ENCODE measurements at regions not wholly inside any gene's neighbourhood (a gene's known extent, or its start where the extent isn't known, plus 50 kb on each side); places are given as distances from the start of the nearest gene placed in this dataset.
"Not testable (repeated sequence)": the region's sequence is repeated elsewhere in the genome, so short reads cannot be mapped to it uniquely, and the experiment has no call there.

- no peak for DNase-seq (ENCODE audit: low read depth, low spot score)
Observed at GRCh38 chr12:59405992-59406391, 189.8 kb upstream of the SLC16A7 start.

GRCh38 chr12:59404109-59404650, 191.6 kb upstream of the SLC16A7 start:
- no peak for DNase-seq (ENCODE audit: low read depth, low spot score)

GRCh38 chr12:59403259-59403932, 192.4 kb upstream of the SLC16A7 start:
- peak; percentile 23 for DNase-seq (ENCODE audit: low read depth, low spot score)

GRCh38 chr12:59401862-59402261, 194.0 kb upstream of the SLC16A7 start:
- no peak for DNase-seq (ENCODE audit: low read depth, low spot score)

- no peak for DNase-seq (ENCODE audit: low read depth, low spot score)
Observed at GRCh38 chr12:59398164-59398563, 197.7 kb upstream of the SLC16A7 start.

GRCh38 chr12:59396919-59397318, 198.9 kb upstream of the SLC16A7 start:
- no peak for DNase-seq (ENCODE audit: low read depth, low spot score)

GRCh38 chr12:59396519-59396918, 199.3 kb upstream of the SLC16A7 start:
- no peak for DNase-seq (ENCODE audit: low read depth, low spot score)

GRCh38 chr12:59395310-59395709, 200.5 kb upstream of the SLC16A7 start:
- DNase-seq (ENCODE audit: low read depth, low spot score) = not testable (repeated sequence)

- DNase-seq (ENCODE audit: low read depth, low spot score) = no peak
Observed at GRCh38 chr12:59393506-59393905, 202.3 kb upstream of the SLC16A7 start.

GRCh38 chr12:59389968-59390576, 205.8 kb upstream of the SLC16A7 start:
- DNase-seq (ENCODE audit: low read depth, low spot score) = no peak

GRCh38 chr12:59388694-59389093, 207.1 kb upstream of the SLC16A7 start:
- DNase-seq (ENCODE audit: low read depth, low spot score) = no peak

- DNase-seq (ENCODE audit: low read depth, low spot score) = no peak
Observed at GRCh38 chr12:59388176-59388575, 207.7 kb upstream of the SLC16A7 start.

- no peak for DNase-seq (ENCODE audit: low read depth, low spot score)
Observed at GRCh38 chr12:59386236-59386635, 209.6 kb upstream of the SLC16A7 start.

- DNase-seq (ENCODE audit: low read depth, low spot score) = no peak
Observed at GRCh38 chr12:59383079-59383822, 212.6 kb upstream of the SLC16A7 start.

- no peak for DNase-seq (ENCODE audit: low read depth, low spot score)
Observed at GRCh38 chr12:59382282-59383078, 213.3 kb upstream of the SLC16A7 start.

GRCh38 chr12:59381106-59381505, 214.7 kb upstream of the SLC16A7 start:
- no peak for DNase-seq (ENCODE audit: low read depth, low spot score)

- DNase-seq (ENCODE audit: low read depth, low spot score) = no peak
Observed at GRCh38 chr12:59375633-59376032, 220.2 kb upstream of the SLC16A7 start.

- DNase-seq (ENCODE audit: low read depth, low spot score) = no peak
Observed at GRCh38 chr12:59374783-59375182, 221.0 kb upstream of the SLC16A7 start.

- no peak for DNase-seq (ENCODE audit: low read depth, low spot score)
Observed at GRCh38 chr12:59372956-59373355, 222.9 kb upstream of the SLC16A7 start.

- no peak for DNase-seq (ENCODE audit: low read depth, low spot score)
Observed at GRCh38 chr12:59370933-59371332, 224.9 kb upstream of the SLC16A7 start.

GRCh38 chr12:59365133-59365532, 230.7 kb upstream of the SLC16A7 start:
- DNase-seq (ENCODE audit: low read depth, low spot score) = no peak

GRCh38 chr12:59357811-59358210, 238.0 kb upstream of the SLC16A7 start:
- no peak for DNase-seq (ENCODE audit: low read depth, low spot score)

All from iPS DF 19.7 (cell line).